Stimulated activated CD4-positive, alpha-beta T cell treated with anti-CD3 and anti-CD28 coated beads, Interleukin-1b, Interleukin-23, amount 100 ng/mL, for 4 hours (primary cell): ENCODE measurements at regions not wholly inside any gene's neighbourhood (a gene's known extent, or its start where the extent isn't known, plus 50 kb on each side); places are given as distances from the start of the nearest gene placed in this dataset.

Source experiments
- DNase-seq, 2 donors: peaks; one replicate each; pipeline ENCODE4 v3.0.0-alpha.2; 2020; ENCODE audit warnings: low read depth in 2 of 2

DNA sequence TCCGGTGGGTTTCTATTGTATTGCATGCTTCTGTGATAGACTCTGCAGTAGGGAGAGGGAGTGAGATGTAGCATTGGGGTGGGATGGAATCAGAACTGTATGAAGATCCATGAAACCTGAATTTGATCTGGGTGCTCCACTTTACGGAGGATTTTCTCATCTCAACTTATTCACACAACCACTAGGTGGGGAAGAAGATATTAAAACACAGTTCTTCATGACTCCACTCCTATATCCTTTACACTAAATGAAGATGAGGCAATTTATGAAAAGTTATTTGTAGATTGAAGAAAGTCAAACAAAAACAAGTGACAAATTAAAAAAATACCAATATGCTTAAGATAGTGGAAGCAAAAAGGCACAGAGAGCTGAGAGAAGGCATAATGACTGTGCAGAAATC lies 92.6 kb upstream of the PDGFD start:
- DNase-seq = no peak

DNA sequence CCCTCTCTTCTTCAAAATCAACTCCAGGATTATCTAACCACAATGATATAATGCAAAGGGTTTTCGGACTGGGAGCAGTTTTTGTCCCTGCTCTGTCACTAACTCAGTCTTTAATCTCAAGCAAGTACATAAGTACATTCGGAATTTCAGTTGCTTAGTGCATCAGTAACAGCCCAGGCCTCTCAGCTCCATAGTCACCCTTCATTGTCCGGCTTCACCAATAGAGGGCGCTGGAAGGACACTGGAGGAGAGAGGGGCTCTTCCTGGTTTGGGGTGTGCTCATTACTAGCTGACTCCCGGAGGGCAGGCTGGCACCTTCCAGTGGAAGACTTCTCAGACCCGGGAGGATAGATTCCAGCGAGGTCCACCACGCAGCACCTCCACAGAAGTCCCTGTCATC lies 90.4 kb upstream of the PDGFD start:
- no peak for DNase-seq

DNA sequence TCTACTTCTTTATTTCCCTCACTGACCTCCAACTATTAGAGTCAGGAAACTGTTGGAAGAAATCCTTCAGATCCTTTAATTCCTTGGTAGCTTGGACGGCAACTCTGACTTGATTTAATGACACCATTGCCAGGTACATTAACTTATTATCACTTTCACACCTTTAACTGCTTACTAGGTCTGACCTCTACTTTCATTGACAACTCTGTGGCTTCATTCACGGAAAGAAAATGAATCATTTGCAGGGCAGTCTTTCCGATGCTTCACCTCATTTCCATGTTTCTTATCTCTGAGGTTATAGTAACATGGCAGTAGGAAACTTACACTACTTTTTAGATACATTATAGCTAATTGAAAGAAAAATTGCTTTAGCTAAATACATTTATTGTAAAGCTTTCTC lies 82.6 kb upstream of the PDGFD start:
- DNase-seq = no peak

DNA sequence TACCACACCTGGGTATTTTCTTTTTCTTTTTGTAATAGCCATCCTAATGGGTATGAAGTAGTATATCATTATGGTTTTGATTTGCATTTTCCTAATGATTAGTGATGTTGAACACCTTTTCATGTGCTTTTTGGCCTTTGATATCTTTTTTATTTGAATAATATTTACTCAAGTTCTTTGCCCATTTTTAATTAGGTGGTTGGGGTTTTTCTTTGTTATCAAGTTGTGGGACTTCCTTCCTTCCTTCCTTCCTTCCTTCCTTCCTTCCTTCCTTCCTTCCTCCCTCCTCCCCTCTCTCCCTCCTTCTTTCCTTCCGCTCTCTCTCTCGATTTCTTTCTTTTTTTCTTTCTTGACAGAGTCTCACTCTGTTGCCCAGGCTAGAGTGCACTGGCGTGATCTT lies 75.0 kb upstream of the PDGFD start:
- no peak for DNase-seq

DNA sequence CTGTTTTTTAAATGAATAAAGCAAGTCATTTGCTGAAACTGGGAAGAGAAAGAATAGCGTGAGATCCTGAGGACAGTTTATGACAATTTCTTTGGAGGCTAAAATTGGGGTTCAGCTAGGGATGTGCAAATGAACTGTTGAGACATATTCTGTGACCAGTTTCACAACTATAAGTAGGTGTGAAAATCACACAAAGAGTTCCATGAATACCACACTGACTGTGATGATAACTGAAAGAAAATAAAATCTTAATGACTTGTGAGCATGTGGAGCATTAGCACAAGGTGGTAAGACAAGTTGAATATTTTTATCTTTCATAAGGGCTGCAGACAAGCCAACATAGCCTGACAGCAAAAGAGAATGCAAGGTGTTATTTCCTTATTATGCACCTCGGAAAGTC lies 61.1 kb upstream of the PDGFD start:
- DNase-seq = no peak

DNA sequence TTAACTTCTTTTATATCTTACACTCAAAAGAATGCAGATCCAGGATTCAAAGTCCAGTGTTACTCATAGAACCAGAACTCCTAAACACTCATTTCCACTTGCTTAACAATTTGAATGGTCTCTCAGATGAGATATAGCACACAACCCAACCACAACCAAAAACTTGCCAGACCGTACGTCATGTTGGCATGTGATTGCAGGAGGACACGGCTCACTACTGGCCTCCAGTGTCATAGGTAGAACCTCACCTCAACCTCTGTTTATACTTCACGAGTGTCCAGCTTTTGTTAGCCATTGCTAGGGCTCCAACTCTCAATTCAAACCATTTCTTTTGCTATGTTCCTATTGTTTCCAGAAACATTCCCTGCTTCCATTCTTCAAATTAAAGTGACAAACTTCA lies 58.5 kb upstream of the PDGFD start:
- DNase-seq = no peak

DNA sequence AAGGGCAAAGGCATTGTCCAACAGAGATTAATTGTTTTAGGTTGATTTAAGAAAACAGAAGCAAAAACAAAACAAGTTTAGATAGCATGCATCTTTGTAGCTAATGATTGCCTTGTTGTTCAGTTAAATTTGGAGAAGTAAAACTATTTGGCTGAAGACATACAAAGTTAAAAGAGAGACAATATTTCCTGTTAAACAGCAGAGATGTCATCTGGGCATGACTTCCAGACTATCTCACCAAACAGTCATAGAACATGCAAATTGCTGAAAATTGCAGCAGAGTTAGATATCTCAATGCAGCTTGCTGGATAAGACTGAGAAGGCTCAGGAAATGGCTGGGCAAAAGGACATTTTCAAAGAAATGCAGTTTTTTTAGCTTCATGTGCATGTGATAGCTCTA lies 57.5 kb upstream of the PDGFD start:
- DNase-seq = no peak

DNA sequence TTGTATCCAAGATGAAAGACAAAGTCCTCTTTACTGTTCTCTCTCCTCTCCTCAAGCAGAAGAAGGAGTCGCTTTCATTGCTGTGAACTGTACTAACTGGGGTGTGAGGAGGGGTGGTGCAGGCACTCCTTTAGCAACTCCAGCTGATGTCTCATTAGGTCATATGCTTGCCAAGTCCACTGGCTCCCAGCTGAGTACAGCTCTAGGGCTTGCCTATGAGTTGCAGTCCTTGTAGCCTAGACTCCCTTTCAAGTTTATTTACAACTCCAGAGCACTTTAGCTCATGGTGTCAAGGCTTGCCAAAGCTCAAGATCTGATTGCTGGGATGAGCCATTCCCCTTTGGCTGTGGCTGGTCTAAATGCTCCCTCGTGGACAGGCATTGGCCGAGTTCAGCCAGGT lies 55.1 kb upstream of the PDGFD start:
- no peak for DNase-seq

DNA sequence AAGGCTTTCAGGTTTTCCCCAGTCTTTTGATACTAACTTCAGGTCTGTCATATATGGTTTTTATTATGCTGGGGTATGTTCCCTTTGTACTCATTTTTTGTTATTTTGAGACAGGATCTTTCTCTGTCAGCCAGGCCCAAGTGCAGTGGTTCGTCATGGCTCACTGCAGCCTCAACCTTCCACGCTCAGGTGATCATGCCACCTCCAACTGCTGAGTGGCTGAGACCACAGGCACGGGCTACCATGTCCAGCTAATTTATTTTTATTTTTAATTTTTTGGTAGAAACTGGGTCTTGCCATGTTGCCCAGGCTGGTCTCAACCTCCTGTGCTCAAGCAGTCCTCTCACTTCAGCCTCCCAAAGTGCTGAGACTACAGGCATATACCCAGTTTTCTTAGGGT lies 50.6 kb upstream of the PDGFD start:
- DNase-seq = no peak
